Stimulated activated CD4-positive, alpha-beta T cell treated with anti-CD3 and anti-CD28 coated beads, Interleukin-12 subunit alpha, Interleukin-12 subunit beta, amount 100 ng/mL, for 4 hours (primary cell): ENCODE measurements at regions not wholly inside any gene's neighbourhood (a gene's known extent, or its start where the extent isn't known, plus 50 kb on each side); places are given as distances from the start of the nearest gene placed in this dataset.

Experiments used
- DNase-seq: peaks from one replicate; pipeline ENCODE4 v3.0.0-alpha.2; 2020

GRCh38 chr1:55374801-55375616 lies 159.8 kb upstream of the USP24 start:
- no peak for DNase-seq

- DNase-seq = no peak
These were observed 159.1 kb upstream of the USP24 start for GRCh38 chr1:55374216-55374615.

- no peak for DNase-seq
These were observed 154.3 kb upstream of the USP24 start for GRCh38 chr1:55369474-55369873.

- no peak for DNase-seq
These were observed 153.5 kb upstream of the USP24 start for GRCh38 chr1:55368698-55369097.

- DNase-seq = no peak
These were observed 152.1 kb upstream of the USP24 start for GRCh38 chr1:55367273-55367672.

GRCh38 chr1:55364216-55364615 lies 149.1 kb upstream of the USP24 start:
- no peak for DNase-seq

GRCh38 chr1:55363268-55363667 lies 148.1 kb upstream of the USP24 start:
- DNase-seq = no peak

GRCh38 chr1:55362558-55362957 lies 147.4 kb upstream of the USP24 start:
- DNase-seq = no peak

GRCh38 chr1:55359611-55360010 lies 144.4 kb upstream of the USP24 start:
- DNase-seq = no peak

GRCh38 chr1:55358581-55358980 lies 143.4 kb upstream of the USP24 start:
- no peak for DNase-seq

- DNase-seq = no peak
These were observed 140.4 kb upstream of the USP24 start for GRCh38 chr1:55355549-55355948.

GRCh38 chr1:55353707-55354620 lies 138.8 kb upstream of the USP24 start:
- no peak for DNase-seq

- DNase-seq = no peak
These were observed 137.6 kb upstream of the USP24 start for GRCh38 chr1:55352811-55353180.

GRCh38 chr1:55352080-55352810 lies 137.1 kb upstream of the USP24 start:
- DNase-seq = no peak

GRCh38 chr1:55348356-55348755 lies 133.2 kb upstream of the USP24 start:
- no peak for DNase-seq

- no peak for DNase-seq
These were observed 132.7 kb upstream of the USP24 start for GRCh38 chr1:55347866-55348265.

GRCh38 chr1:55347041-55347440 lies 131.9 kb upstream of the USP24 start:
- DNase-seq = no peak

- no peak for DNase-seq
These were observed 131.4 kb upstream of the USP24 start for GRCh38 chr1:55346586-55346985.

- DNase-seq = no peak
These were observed 124.5 kb upstream of the USP24 start for GRCh38 chr1:55339681-55340080.

GRCh38 chr1:55338448-55338820 lies 123.3 kb upstream of the USP24 start:
- DNase-seq = no peak

GRCh38 chr1:55337801-55338447 lies 122.8 kb upstream of the USP24 start:
- no peak for DNase-seq

GRCh38 chr1:55334797-55335196 lies 119.6 kb upstream of the USP24 start:
- no peak for DNase-seq

- no peak for DNase-seq
These were observed 119.0 kb upstream of the USP24 start for GRCh38 chr1:55334160-55334559.
